Neural progenitor cell (in vitro differentiated cells): ENCODE measurements at regions not wholly inside any gene's neighbourhood (a gene's known extent, or its start where the extent isn't known, plus 50 kb on each side); places are given as distances from the start of the nearest gene placed in this dataset.
A peak's percentile ranks its signal among the peaks of the same experiment; 100 is the strongest.

Source experiments
- DNase-seq: peaks from one replicate; pipeline ENCODE4 v3.0.0-alpha.2; 2016; ENCODE audit warnings: low spot score
- H2AFZ ChIP-seq: fragments of 200-600 bp; sonication (generic); replicated peaks from 2 replicates; pipeline ENCODE4 v1.6.1; 2016; ENCODE audit warnings: antibody characterized with exemption
- H3F3A ChIP-seq: fragments of 200-600 bp; sonication (generic); 2 replicates; pipeline ENCODE4 v1.6.1; 2016; ENCODE audit warnings: antibody characterized with exemption, low read depth
- H3K27ac ChIP-seq: fragments of 200-600 bp; sonication (generic); 2 replicates; pipeline ENCODE4 v1.5.1; 2016; ENCODE audit warnings: mild to moderate bottlenecking
- H3K27me3 ChIP-seq: fragments of 200-600 bp; sonication (generic); 2 replicates; pipeline ENCODE4 v1.6.1; 2016; ENCODE audit warnings: mild to moderate bottlenecking, moderate library complexity
- H3K36me3 ChIP-seq: fragments of 200-600 bp; sonication (generic); 2 replicates; pipeline ENCODE4 v1.5.1; 2016
- H3K4me1 ChIP-seq: fragments of 200-600 bp; sonication (generic); 2 replicates; pipeline ENCODE4 v1.6.1; 2016; ENCODE audit warnings: mixed run types
- H3K4me2 ChIP-seq: fragments of 200-600 bp; sonication (generic); 2 replicates; pipeline ENCODE4 v1.6.1; 2016
- H3K4me3 ChIP-seq: fragments of 200-600 bp; sonication (generic); 2 replicates; pipeline ENCODE4 v1.5.1; 2016
- H3K79me2 ChIP-seq: fragments of 200-600 bp; sonication (generic); 2 replicates; pipeline ENCODE4 v1.6.1; 2016; ENCODE audit warnings: low read depth
- H3K9ac ChIP-seq: fragments of 200-600 bp; sonication (generic); 2 replicates; pipeline ENCODE4 v1.6.1; 2016
- H3K9me3 ChIP-seq: fragments of 200-600 bp; sonication (generic); 2 replicates; pipeline ENCODE4 v1.5.1; 2016; ENCODE audit warnings: low read depth
- H4K20me1 ChIP-seq: fragments of 200-600 bp; sonication (generic); 2 replicates; pipeline ENCODE4 v1.6.1; 2016; ENCODE audit warnings: low read depth
- H3K27ac Mint-ChIP-seq: 3 replicates; pipeline ENCODE4 v1.8.0; 2021; ENCODE audit warnings: mixed read lengths
- H3K27me3 Mint-ChIP-seq: 2 replicates; pipeline ENCODE4 v1.8.0; 2022; ENCODE audit warnings: low read depth, mild to moderate bottlenecking, inconsistent platforms, moderate library complexity, mixed read lengths; ENCODE audit not compliant: insufficient read depth
- H3K36me3 Mint-ChIP-seq: 3 replicates; pipeline ENCODE4 v1.8.0; 2021; ENCODE audit warnings: mixed read lengths
- H3K4me1 Mint-ChIP-seq: 3 replicates; pipeline ENCODE4 v1.8.0; 2021; ENCODE audit warnings: mixed read lengths
- H3K4me3 Mint-ChIP-seq: 3 replicates; pipeline ENCODE4 v1.8.0; 2021; ENCODE audit warnings: mild to moderate bottlenecking, moderate library complexity, mixed read lengths
- H3K9me3 Mint-ChIP-seq: 3 replicates; pipeline ENCODE4 v1.8.0; 2020; ENCODE audit warnings: mixed read lengths
- CTCF ChIP-seq: fragments of 200-600 bp; sonication (generic); IDR thresholded peaks from 2 replicates; pipeline ENCODE4 v1.5.1; 2017; ENCODE audit warnings: antibody characterized with exemption, mild to moderate bottlenecking
- EZH2 ChIP-seq: fragments of 200-600 bp; sonication (generic); IDR thresholded peaks from 2 replicates; pipeline ENCODE4 v1.6.1; 2017; ENCODE audit warnings: antibody characterized with exemption, mild to moderate bottlenecking, moderate library complexity
- EZH2phosphoT487 ChIP-seq: fragments of 200-600 bp; sonication (generic); IDR thresholded peaks from 2 replicates; pipeline ENCODE4 v1.6.1; 2017; ENCODE audit warnings: antibody characterized with exemption

- Histone ChIP-seq H3F3A (no peaks in the 10 kb centered on the region), H3K4me1 (no peaks in the 10 kb centered on the region), H3K27ac (no peak overlapping the region), H3K4me2 (no peak overlapping the region), H3K4me3 (no peak overlapping the region), H3K9ac (no peak overlapping the region), H2AFZ (no peak overlapping the region), H3K9me3 (no peaks in the 10 kb centered on the region), H4K20me1 (no peaks in the 10 kb centered on the region), H3K79me2 (no peaks in the 10 kb centered on the region), H3K36me3 (no peaks in the 10 kb centered on the region), H3K27me3 (no peaks in the 10 kb centered on the region)
- Mint-ChIP-seq H3K4me1 (peaks cover 18% of the 10 kb centered on the region), H3K27ac (no peak overlapping the region), H3K4me3 (no peak overlapping the region), H3K9me3 (peaks cover 6% of the 10 kb centered on the region), H3K27me3 (peaks cover 7% of the 10 kb centered on the region), H3K36me3 (no peaks in the 10 kb centered on the region)
- no peak for TF ChIP-seq EZH2phosphoT487
- no peak for TF ChIP-seq EZH2
- TF ChIP-seq CTCF = no peak
- no peak for DNase-seq
Observed at GRCh38 chr3:107951126-107951525, 139.7 kb downstream of the CD47 start.

GRCh38 chr3:107950417-107950816, 140.4 kb downstream of the CD47 start:
- Histone ChIP-seq H3K79me2 (no peaks in the 10 kb centered on the region), H3K4me3 (no peak overlapping the region), H4K20me1 (no peaks in the 10 kb centered on the region), H3K27ac (no peak overlapping the region), H3K4me2 (no peak overlapping the region), H3K27me3 (no peaks in the 10 kb centered on the region), H3K4me1 (no peaks in the 10 kb centered on the region), H3K9me3 (no peaks in the 10 kb centered on the region), H3K9ac (no peak overlapping the region), H2AFZ (no peak overlapping the region), H3K36me3 (no peaks in the 10 kb centered on the region), H3F3A (no peaks in the 10 kb centered on the region)
- H3K4me1 Mint-ChIP-seq = peaks cover 18% of the 10 kb centered on the region
- DNase-seq = no peak
- no peak overlapping the region for H3K27ac Mint-ChIP-seq
- peaks cover 6% of the 10 kb centered on the region for H3K9me3 Mint-ChIP-seq
- no peaks in the 10 kb centered on the region for H3K36me3 Mint-ChIP-seq
- TF ChIP-seq CTCF (no peak), EZH2 (no peak), EZH2phosphoT487 (no peak)
- H3K4me3 Mint-ChIP-seq = no peak overlapping the region
- H3K27me3 Mint-ChIP-seq = peaks cover 7% of the 10 kb centered on the region

- no peak overlapping the region for H3K4me3 Mint-ChIP-seq
- Histone ChIP-seq H3K27me3 (no peaks in the 10 kb centered on the region), H4K20me1 (no peaks in the 10 kb centered on the region), H3K4me1 (no peaks in the 10 kb centered on the region), H3K9ac (no peak overlapping the region), H3K79me2 (no peaks in the 10 kb centered on the region), H3K36me3 (no peaks in the 10 kb centered on the region), H3F3A (no peaks in the 10 kb centered on the region), H3K4me3 (no peak overlapping the region), H2AFZ (no peak overlapping the region), H3K27ac (no peak overlapping the region), H3K9me3 (no peaks in the 10 kb centered on the region), H3K4me2 (no peak overlapping the region)
- peaks cover 5% of the 10 kb centered on the region for H3K27me3 Mint-ChIP-seq
- H3K9me3 Mint-ChIP-seq = peaks cover 6% of the 10 kb centered on the region
- no peak for DNase-seq
- H3K27ac Mint-ChIP-seq = peak overlapping the region; percentile 3
- peaks cover 18% of the 10 kb centered on the region for H3K4me1 Mint-ChIP-seq
- TF ChIP-seq CTCF = no peak
- no peak for TF ChIP-seq EZH2
- TF ChIP-seq EZH2phosphoT487 = no peak
- no peaks in the 10 kb centered on the region for H3K36me3 Mint-ChIP-seq
Observed at GRCh38 chr3:107949394-107949970, 141.3 kb downstream of the CD47 start.
